Islet of Langerhans (tissue), 1 donor: ENCODE measurements at regions not wholly inside any gene's neighbourhood (a gene's known extent, or its start where the extent isn't known, plus 50 kb on each side); places are given as distances from the start of the nearest gene placed in this dataset.

Experiments
- FAIRE-seq: peaks from one replicate; lab custom pipeline; 2011; peaks lifted over from hg19 to GRCh38; lab: Jason Lieb, UNC

DNA sequence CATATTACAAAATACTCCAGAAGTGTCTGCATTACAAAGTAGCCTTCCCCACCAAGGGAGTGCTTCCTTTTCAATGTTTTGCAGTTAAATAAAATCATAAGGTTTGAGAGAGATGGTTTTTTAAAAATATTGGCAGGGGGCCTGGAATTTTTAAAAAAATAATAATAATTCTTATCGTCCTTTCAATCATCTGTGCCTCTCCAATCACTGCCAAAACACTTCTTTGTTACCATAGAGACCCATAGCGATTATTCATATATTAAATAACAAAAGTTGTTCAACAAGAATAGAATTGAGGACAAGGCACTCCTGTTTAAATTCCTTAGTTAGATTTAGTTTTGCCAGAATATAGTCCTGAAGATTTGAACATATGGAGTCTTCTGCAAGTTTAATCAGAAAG, 203.1 kb downstream of the FAT4 start:
- no peak for FAIRE-seq

DNA sequence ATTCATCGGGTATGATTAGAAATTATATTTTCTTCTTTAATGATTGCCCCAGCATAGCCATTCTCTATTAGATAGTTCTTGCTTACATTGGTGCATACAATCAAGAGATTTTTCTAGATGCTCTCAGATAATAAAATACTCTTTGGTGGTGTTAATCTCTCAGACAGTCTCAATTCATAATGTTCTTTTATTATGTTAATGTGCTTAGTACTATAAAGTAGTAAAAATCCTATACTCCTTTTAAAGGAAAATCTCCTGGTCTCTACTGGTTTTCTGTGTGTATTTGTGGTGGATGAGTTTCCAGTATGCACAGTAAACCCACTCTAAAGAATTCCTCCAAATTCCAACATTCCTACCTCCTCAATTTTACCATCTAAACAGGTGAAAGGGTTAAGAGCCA, 203.5 kb downstream of the FAT4 start:
- no peak for FAIRE-seq

DNA sequence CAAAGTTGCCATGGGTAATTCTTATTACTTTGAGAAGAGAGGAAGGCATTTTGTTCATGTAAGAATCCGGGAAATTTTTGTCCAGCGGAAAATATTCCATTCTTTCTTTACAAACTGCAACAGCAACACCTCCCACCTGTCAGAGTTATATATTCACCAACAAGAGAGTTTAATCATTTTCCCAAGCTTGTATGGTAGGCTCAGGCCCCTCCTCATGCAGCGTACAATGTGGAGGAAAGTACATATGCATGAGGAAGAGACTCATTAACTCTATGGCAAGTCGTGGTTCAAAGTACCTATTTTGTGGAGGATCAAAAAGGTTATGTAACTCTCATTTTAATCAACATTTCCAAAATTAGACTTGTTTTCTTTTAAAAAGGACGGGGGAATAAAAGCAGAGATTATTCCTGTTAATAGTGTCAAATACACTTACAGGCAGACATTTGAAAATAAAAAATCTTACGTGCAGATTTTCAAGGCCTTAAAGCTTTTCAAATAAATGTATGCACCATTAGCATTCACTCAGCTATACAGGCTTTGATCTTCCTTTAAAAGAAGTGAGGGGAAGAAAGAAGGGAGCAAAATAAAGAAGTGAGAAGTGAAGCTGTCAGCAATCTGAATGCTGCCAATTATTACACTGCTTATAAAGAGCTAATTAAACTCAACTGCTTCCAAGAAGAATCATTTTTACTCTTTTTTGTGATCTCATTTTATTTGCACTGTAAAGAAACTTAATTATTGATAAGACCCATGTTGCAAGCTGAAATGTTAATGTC, 204.8 kb downstream of the FAT4 start:
- FAIRE-seq, result no peak

DNA sequence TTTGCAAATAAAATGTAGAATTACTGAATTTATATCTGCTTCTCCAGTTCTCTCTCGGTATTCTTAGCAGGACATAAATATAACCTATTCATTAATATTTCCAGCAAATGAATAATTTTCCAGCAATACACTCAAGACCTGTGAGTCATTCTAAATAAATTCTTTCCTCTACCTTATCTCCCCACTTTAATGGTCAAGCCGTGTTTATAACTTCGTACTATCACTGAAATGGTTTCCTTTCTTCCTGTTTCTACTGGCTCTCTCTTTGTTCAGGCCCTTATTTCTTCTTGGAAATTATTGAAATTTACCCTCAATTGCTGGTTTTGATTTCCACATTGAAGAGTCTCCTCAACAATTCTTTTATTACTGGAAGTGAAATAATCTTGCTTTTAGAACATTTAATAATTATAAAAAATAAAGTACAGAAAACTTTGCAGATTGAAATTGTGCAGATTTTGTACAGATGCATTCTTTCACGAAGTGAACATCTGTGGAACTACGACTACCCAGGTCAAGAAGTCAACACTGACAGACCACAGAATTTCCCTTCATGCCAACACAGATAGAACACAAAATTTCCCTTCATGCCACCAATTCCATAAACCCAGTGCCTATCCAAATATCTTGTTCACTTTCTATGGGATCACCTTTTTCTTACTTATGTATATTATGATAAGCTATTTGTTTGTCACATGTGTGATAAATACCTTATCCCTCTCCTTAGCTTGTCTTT, 205.7 kb downstream of the FAT4 start:
- FAIRE-seq, result no peak

DNA sequence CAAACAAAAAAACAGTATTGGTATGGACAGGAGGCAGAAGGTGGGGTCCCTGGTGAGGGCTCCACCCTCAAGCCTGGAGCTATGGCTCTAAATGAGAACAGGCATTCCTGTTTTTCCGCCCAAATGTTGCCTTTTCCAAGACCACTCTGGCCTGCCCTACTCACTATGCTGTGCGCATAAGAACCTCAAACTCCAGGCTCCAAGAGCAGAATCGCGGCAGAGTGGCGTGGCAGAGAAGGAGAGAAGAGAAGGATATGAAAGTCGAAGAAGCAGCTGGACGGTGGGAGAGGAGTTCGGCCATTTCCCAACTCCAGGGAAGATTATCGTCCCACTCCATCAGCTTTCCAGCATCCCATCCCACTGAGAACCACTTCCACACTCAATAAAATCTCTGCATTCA, 207.8 kb downstream of the FAT4 start:
- no peak for FAIRE-seq

DNA sequence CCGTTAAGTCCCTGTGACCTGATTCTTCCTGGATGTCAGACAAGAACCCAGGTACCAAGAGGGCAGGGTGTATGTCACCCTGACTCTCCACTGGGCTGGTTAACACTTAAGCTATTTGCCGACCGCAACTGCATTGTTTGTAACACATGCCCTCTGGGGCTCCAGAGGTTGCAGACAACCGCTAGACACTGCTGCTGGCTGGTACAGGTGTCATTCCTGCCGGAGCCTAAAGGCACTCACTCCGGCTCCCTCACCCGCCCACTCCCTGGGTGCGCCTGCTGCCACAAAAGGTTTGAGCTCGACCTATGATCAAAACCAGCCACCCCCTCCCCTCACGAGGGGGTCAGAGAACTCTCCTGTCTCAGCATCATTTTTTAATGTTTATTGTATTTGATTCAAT, 208.2 kb downstream of the FAT4 start:
- FAIRE-seq, result no peak

DNA sequence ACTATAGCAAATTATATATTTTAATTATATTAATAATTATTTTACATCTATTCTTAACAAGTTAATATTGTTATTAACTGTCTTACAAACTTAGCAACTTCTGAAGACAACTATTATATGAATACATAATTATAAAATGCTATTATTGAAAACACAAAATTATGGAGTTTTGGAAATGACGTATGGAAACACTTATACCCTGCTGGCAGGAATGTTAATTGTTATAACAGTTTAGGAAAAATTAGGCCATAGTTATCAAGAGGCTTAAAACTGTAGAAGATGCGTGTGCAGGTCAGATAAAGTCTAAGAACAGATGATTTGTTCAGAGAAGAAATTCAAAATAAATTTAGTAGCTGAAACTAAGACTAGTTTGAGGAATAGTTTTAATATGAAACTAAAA, 211.7 kb downstream of the FAT4 start:
- no peak for FAIRE-seq

DNA sequence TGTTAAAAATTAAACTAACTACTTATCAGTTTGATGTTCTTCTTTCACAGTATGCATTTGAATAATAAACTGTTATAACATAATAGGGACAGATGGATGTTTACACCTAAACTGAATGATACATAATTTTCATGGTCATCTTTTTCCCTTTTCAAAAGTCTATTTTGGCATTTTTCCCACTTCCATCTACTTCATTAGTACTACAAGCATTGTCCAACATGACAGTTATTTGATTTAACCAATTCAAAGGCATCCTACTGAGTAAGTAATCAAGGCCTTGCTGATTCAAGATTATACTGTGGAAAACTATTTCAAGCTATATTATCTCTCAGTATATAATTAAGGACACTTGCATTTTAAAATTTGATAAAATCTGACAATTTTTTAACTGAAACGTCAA, 212.9 kb downstream of the FAT4 start:
- no peak for FAIRE-seq

DNA sequence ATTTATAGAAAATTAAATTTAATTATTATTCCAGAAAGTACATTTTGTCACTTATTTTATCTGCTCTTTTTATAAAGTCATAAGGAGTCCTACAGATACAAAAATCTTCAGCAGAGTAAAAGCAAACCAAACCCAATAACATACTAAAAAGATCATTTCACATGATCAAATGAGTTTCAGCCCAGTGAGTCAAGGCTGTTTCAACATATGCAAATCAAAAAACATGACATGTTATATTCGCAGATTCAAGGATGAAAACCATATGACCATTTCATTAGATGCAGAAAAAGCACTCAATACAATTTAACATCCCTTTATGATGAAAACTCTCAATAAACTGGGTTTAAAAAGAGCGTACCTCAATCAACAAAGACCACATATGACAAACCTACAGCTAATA, 214.3 kb downstream of the FAT4 start:
- FAIRE-seq, result no peak

DNA sequence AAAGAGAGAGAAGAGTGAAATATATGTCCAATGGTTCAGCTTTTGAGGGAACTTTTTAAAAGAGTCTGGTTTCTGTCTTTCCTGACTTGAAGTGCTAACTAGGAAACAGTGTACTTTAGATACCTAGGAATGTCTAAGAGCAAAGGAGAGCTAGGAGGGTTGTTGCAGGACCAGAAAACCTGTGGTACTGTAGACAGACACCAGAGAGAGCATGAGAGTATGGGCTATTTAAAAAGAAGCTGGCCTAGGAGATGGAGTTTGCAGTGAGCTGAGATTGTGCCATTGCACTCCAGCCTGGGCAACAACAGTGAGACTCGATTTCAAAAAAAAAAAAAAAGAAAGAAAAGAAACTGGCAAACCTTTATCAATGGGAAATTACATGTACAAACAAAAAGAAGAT, 223.9 kb downstream of the FAT4 start:
- FAIRE-seq, result no peak

DNA sequence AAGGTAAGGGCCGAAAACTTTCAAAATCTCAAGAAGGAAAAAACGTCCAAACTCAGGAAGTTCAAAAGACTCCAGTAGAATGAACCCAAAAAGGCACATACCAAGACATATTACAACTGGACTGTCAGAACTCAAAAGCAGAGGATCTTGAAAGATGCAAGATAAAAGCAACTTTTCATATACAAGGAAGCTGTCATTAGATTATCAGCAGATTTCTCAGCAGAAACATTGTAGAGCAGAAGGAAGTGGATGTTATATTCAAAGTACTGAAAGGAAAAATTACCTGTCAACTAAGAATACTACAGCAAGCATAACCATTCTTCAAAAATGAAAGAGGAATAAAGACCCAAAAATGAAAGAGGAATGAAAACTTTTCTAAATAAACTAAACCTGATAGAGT, 224.9 kb downstream of the FAT4 start:
- no peak for FAIRE-seq

DNA sequence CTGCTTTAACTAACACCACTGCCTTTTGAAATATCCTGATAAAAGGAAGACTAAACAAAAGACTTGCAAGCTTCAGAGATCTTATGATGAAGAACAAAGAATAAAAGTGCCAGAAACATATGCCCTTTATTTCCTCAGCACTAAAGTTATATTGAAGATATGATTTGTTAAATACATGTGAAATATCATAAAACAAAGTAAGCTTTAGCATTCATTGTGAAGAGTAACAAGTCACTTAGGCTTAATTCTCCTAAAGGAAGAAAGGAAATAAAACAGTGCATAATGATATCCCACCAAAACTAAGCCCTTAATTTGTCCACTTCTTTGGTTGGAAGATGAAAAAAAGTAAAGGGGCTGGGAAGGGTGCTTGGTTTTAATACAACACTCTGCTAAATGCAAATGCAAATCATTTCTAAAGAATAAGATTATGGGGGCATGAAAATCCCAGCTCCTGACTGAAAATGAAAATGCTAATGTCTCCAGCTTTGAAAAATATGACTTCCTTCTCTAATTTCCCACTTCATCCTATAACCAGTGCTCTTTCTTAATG, 227.2 kb downstream of the FAT4 start:
- FAIRE-seq, result no peak

DNA sequence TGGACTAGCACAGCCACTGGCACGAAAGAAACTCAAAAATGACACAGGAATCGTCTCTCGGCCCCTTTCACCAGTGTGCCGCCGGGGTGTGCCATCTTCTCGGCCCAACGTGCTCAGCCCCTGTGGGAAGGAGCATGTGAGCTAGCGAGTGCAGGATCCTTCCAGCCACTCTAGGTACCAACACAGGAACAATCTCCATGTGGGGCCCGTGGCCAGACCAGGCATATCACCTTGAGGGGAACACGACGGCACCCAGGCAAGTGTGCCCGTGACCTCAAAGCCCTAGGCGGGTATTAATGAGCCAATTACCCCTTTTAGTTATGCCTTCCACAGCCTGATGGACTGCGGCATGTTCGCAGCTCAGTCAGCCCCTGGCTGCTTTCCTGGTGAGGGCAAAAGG, 231.5 kb downstream of the FAT4 start:
- FAIRE-seq, result no peak

DNA sequence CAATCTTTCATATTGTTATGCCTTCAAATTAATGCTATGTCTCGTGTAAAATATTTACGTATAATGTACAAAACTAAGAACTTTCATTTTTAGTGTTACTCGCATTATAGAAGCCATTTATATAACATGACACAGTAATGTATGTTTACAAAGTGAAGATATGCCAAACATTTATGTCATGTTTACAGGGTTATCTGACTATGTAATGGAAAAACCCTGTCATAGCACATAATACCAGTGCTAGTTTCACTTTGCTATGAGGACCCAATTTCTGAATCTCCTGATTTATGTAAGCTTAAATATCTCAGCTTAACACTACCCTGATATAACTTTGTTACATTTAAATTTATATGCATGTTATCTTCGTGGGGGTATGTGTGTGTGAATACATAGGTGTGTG, 233.1 kb downstream of the FAT4 start:
- FAIRE-seq, result no peak

DNA sequence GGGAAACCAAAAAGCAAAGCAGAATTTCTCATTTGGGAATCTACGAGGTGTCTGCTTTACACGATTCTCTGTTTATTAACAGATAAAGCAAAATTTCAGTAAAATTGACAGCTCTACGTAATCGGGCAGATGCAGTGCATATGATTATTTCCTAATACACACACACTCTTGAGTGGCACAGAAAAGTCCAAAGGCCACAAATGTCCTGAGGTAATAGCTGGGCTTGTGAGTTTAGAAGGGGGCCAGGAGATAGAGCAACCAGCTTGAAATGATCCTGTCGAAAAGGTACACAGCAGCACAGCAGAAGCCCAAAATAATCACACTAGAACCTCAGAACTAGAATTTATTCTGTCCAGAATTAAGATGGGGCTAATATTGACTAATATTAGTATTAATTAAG, 236.0 kb downstream of the FAT4 start:
- FAIRE-seq, result no peak

DNA sequence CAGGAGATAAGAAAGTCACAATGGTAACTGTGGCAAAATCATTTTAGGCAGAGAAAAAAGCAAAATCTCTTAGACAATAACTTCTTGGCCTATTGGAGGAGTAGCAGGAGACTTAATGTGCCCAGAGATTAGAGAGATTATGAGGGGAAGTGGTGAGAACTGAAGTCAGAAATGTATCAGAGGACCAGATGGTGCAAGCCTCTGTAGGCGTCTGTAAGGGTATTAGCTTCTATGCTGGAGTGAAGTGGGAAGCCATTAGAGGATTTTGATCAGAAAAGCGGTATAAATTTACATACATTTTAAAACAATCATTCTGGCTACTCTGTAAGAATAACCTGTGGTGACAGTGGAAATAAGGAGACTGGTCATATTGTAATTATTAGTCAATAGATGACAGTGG, 236.7 kb downstream of the FAT4 start:
- no peak for FAIRE-seq

DNA sequence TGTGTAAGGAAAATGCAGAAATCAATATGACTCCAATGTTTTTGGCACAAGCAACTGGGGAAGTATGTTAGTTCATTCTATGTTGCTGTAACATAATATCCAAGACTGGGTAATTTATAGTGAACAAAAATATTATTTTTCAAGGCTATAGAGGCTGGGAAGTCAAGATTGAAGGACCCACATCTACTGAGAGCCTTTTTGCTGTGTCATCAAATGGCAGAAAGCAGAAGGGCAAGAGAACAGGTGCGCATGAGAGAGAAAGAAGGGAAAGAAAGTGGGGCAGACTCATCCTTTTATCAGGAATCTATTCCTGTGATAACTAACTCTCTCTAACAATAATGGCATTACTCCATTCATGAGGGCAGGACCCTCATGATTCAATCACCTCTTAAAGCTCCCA, 237.2 kb downstream of the FAT4 start:
- no peak for FAIRE-seq

DNA sequence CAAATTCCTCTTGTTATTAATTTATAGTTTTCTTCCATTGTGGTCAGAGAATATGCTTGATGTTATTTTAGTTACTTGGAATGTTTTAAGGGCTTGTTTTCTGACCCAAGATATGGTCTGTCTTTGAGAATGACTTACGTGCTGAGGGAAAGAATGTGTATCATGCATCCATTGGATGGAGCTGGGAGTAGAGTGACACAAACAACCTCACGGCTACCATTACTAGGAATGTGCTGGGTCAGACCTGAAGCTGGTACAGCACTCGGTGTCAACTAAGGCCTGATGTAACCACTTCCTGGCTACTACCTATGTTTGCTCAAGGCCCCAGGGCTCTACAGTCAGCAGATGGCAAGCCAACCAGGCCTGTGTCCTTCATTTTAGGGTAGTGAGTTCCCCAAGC, 257.8 kb downstream of the FAT4 start:
- no peak for FAIRE-seq

DNA sequence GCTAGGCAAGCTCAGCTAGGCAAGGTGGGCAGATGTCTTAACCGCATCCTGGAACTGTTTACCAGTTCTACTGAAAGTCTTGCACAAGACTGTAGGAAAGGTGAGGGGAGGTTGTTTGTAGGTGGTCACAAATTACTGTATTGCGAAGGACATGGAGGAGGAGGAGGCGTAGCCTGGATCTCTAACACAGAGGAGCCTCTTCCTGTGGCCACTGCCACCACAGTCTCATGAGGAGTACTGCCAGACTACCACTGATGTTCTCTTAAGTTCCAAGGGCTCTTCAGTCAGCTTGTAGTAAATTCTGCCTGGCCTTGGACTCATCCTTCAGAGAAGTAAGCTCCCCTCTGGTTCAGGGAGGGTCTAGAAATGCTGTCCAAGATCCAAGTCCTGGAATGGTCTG, 258.6 kb downstream of the FAT4 start:
- FAIRE-seq, result no peak

DNA sequence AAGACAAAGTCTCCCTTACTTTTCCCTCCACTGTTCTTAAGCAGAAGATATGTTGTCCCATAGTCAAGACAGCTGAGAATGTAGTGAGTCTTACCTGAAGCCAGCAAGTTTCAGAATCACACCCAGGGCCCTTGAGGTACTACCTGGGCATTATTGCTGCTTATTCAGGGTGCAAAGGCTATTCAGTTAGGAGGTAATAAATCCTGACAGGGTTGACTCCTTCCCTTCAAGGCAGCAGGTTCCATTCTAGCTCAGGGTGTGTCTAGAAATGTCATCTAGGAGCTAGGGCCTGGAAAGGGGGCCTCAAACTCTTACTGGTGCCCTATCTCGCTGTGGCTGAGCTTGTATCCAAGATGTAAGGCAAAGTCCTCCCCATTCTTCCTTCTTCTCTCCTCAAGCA, 259.0 kb downstream of the FAT4 start:
- FAIRE-seq, result no peak

DNA sequence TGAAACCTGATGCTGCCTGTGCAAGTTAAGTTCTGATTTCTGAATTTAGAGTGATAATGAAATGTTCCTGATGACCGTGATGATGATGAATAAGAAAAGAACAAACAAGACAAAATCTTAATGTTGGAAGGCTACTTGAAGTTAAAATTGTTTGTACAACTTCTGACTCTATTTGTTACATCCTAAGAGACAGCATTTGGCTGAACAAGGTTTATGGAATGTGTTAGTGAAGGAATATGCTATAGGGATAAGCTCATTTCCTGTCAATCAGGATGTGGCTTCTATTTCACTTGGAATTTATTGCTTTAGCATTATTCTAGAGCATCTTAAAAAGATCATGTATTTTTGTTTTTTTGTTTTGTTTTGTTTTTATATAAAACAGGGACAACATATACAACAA, 267.5 kb downstream of the FAT4 start:
- no peak for FAIRE-seq

DNA sequence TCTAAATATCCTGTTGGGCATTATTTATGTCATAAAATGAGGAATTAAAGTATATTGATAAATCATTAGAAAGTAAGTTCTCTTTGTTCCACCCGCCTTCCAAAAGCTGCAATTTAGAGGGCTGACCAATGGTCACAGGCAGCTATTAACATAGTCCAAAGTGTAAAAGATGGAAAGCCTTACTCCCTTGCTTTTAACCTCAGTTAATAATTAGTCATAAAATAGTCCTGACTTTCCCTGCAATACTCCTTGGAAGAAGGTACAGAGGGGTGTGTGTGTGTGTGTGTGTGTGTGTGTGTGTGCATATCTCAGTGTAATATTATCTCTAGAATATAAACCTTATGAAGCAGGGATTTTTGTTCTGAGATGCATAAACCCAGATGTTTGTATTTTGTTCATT, 275.4 kb downstream of the FAT4 start:
- FAIRE-seq, result no peak

DNA sequence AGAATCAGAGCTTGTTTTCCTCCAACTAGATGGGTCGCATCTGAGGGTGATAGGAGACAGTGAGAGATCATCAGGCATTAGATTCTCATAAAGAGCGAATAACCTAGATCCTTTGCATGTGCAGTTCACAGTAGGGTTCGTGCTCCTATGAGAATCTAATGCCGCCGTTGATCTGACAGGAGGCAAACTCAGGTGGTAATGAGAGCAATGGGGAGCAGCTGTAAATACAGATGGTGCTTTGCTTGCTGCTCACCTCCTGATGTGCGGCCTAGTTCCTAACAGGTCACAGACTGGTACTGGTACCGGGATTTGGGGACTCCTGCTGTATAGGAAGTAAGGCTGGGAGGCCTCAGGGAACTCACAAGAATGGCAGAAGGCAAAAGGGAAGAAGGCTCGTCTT, 276.5 kb downstream of the FAT4 start:
- FAIRE-seq, result no peak

DNA sequence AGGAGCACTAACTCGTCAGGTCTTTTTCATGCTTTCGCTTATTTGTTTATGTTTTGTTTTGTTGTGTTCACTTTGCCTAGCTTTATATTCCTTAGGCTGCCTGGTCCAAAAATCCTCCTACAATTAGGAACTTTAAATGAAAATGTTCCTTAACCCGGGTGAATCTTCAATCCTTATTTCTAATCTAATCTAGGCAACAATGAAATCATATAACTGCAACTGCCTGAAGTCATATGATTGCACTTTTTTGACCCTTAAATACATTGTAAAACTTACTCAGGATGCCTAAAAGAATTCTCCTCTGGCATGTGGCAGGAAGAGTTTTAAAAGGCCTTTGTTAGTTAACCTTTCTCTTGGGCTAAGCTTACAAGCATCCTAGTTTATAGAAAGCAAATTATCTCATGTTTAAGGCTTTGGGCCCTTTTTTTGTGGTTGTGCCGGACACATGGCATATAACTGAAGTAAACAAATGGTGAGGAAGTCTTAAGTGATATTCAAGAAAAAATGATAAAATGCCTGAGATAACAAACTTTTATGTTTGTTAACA, 279.4 kb downstream of the FAT4 start:
- FAIRE-seq, result no peak
